Neural cell (in vitro differentiated cells): ENCODE measurements at regions not wholly inside any gene's neighbourhood (a gene's known extent, or its start where the extent isn't known, plus 50 kb on each side); places are given as distances from the start of the nearest gene placed in this dataset.

Experiments used
- CTCF ChIP-seq: fragments of 450-650 bp; IDR thresholded peaks from 2 replicates; pipeline ENCODE4 v1.5.1; 2014; ENCODE audit warnings: antibody characterized with exemption, mild to moderate bottlenecking, moderate library complexity; ENCODE audit not compliant: poor library complexity, severe bottlenecking
- MXI1 ChIP-seq: fragments of 450-650 bp; conservative IDR thresholded peaks from 2 replicates; pipeline ENCODE4 v1.6.1; 2014; ENCODE audit warnings: antibody characterized with exemption, mild to moderate bottlenecking; ENCODE audit not compliant: poor library complexity, severe bottlenecking
- POLR2AphosphoS5 ChIP-seq: IDR thresholded peaks from 2 replicates; pipeline ENCODE4 v1.6.1; 2012

- TF ChIP-seq CTCF, result no peak
- TF ChIP-seq POLR2AphosphoS5, result no peak
- TF ChIP-seq MXI1, result no peak
Measured at GRCh38 chr4:27089186-27089585, 228.5 kb downstream of the STIM2 start.
